HG02798 (cell line): ENCODE measurements at regions not wholly inside any gene's neighbourhood (a gene's known extent, or its start where the extent isn't known, plus 50 kb on each side); places are given as distances from the start of the nearest gene placed in this dataset.
"Not testable (repeated sequence)": the region's sequence is repeated elsewhere in the genome, so short reads cannot be mapped to it uniquely, and the experiment has no call there.

Experiments used
- ATAC-seq: cut with Tn5 transposase; IDR thresholded peaks from one replicate; pipeline ENCODE4 v1.9.1; 2021; ENCODE audit warnings: mild to moderate bottlenecking; ENCODE audit not compliant: unreplicated experiment, poor library complexity

- ATAC-seq: not testable (repeated sequence)
These were observed 68.0 kb upstream of the CTBP2 start for GRCh38 chr10:125228245-125228940.

DNA sequence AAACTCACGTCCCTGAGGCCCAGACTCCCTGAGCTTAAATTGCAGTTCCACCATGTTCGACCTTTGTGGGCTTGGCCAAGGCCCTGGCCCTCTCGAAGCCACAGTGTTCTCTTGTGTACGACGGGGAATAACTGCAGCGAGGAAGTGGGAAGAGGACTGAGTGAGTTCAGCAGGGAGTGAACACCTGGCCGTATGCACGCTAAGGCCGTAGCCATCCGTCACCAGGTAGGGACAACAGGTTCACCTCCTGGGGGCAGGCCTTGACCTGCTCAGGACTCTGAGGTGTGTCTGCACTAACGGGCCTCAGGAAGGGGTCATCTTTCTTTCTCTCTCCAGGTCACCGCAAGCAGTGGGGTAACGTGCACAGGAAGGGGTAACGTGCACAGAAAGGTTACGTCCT lies 67.2 kb upstream of the CTBP2 start:
- no peak for ATAC-seq

DNA sequence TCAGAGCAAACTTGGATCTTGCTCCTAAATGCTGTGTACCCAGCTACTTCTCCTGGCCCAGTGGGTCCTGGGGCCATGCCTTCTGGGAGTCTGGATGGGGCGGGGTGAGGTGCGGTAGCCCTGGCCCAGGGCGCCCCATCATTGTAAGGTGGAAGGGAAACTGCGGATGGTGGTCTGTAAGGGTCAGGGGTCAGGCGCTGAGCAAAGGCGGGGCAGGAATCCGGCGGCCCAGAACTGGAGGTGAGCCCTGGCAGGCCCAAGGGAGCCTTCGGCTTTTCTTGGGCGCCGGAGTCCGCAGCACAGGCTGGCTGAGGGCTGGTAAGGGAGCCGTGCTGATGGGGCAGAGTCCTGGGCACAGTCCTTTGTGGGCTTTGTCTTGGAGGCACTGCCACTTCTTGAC lies 66.5 kb upstream of the CTBP2 start:
- ATAC-seq: no peak

DNA sequence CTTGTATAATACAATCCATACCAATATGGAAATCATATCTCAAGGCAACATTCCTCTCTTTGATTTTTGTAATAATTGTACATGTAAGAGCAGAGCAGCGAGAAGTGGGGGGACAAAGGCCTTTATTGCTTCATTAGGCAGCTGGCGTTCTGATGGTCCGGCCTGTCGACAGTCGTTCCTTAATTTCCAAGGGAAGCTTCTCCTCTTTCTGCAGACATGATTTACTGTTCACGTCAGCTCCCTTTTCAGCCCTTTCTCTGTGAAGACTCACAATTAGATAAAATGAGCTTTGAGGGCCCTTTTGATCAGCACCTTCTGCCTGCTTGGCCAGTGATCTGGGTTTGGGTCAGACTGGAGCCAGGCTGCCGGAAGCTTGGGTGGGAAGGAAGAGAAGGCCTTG lies 65.6 kb upstream of the CTBP2 start:
- no peak for ATAC-seq

- ATAC-seq: no peak
These were observed 64.7 kb upstream of the CTBP2 start for GRCh38 chr10:125225051-125225450.

GRCh38 chr10:125222515-125223308 lies 62.3 kb upstream of the CTBP2 start:
- ATAC-seq: no peak

GRCh38 chr10:125221716-125222115 lies 61.4 kb upstream of the CTBP2 start:
- no peak for ATAC-seq

DNA sequence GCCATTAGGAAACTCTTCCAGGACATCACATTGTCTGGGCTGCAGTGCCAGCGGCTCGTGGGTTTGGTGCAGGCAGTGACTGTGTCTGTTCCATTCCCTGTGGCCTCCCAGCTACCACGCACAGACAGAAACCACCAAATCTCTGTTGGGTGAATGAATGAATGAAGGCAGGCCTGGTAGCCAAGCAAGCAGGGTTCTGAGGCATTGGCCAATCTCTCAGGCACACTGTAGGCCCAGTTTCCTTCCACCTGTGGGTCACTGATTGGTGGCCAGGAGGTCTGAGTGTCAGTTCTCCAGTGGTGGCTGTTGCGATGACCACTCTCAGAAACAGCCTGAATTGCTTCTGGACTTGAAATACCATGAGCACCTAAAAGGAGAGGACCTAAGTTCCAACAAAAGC lies 59.4 kb upstream of the CTBP2 start:
- ATAC-seq: no peak

DNA sequence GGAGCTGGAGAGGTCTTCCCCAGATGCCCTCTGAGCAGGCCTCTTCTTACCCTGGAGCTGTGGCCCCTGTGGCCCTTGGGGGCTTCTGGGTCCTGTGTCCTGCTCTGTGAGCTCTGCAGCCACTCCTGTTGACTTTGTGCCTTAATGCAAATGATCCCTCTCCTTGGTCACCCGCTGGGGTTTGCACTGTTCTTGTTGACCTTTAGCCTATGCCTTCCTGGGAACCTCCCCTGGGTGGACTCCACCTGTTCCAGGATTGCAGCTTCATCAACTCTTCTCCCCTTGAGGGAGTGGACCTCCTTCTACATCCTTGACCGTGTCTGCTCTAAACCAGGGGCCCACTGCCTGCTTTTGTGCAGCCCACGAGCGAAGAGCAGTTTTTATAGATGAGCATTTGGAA lies 58.6 kb upstream of the CTBP2 start:
- no peak for ATAC-seq

GRCh38 chr10:125217990-125218675 lies 57.8 kb upstream of the CTBP2 start:
- ATAC-seq: no peak

DNA sequence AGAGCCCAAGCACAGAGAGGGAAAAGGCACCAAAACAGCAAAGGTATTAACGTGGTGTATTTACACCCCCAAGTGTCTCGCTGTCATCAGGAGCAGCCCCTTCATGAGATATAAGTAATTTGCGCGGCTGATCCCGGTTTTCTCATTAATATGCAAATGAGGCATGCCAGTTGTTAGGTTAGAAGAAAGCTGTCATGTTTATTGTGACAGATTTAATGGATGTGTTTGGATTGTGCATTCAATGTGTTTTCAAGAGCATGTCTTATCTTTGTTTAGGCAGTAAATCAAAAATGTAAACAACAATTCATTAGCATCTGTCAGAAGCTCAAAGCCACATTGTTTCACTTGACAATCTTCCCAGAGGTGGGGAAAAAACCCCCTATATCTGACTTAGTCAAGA lies 56.5 kb upstream of the CTBP2 start:
- ATAC-seq: no peak

DNA sequence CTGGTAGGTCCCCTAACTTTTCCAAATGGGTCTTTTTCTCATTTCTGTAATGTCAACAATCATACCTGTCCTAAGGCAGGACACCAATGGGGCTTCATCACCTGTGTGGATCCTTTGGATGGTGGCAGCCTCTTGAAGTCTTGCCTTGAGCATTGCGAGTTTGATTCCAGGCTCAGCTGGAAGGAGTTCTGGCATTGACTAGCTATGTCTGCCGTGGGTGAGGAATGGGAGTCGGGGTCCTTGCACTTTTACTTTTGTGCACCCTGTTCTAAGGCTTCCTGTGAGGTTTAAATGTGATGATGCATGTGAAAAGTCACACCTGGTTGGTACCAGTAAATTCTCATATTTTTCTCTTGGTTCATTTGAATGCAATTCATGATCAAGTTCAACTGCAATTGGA lies 55.9 kb upstream of the CTBP2 start:
- no peak for ATAC-seq

- no peak for ATAC-seq
These were observed 53.9 kb upstream of the CTBP2 start for GRCh38 chr10:125214283-125214570.

- no peak for ATAC-seq
These were observed 53.3 kb upstream of the CTBP2 start for GRCh38 chr10:125213541-125214282.

GRCh38 chr10:125212150-125212809 lies 51.9 kb upstream of the CTBP2 start:
- ATAC-seq: no peak
